ENCODE measurements at regions not wholly inside any gene's neighbourhood (a gene's known extent, or its start where the extent isn't known, plus 50 kb on each side); places are given as distances from the start of the nearest gene placed in this dataset.

DNA sequence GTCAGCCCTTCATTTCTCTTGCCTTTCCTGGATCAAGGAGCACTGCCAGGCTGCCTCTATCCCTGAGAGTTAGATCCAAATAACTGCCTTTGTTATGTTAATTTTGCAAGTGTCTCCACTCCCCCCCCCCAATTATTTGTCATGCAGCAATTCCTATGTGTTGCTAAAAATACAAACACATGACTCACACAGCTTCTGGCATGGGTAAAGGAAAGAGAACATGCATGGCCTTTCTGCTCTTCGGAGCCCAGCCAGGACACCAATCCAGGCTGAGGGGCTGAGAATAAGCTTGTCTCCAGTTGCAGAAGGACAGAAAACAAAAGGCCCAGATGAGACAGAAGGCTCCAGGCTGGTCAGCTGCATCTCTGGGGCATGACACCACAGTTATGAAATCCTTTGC lies 148.0 kb upstream of the TNRC6C start:
- DNase-seq, result no peak

DNA sequence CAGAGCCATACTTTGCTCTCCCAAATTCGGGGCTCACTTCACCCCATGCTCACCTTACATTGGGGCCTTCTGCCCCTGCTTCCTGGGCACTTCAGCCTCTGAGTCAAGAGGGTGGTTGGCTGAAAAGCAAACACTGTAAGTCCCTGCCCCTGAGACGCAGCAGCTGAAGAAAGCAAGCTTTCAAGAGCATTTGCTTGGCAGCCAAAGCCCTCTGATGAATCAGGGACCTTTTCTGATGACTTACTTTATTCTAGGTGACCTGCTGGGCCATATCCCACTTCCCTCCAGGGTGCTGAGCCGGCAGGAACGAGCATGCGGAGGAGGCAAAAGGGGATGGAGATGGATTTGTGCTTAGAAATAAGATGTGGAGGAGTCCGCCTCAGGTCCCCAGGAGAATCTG lies 147.0 kb upstream of the TNRC6C start:
- no peak for DNase-seq

DNA sequence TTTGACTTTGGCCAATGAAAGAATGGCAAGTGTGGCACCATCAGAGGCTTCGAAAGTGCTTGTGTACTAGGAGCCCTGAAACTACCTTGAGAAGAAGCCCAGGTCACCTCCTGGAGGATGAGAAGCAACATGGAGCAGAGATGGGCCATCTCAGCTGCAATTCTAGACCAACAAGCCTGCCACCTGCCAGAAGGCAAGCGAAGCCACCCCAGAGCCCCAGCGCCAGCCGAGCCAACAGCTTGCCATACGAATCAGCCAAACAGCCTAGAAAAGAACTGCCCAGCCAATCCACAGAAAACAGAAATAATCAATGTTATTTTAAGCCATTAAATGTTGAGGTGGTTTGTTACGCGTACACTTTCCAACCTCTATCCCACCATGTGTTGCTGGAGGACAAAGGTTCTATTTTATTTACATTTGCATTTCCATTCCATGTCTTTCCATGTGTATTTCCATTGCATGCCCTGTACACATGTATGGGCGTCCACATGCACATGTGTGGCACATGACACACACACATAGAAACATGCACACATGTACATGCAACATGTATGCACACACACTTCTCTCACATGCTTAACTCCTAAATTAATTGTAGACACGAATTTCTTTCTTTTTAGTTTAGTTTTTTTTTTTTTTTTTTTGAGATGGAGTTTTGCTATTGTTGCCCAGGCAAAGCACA lies 144.3 kb upstream of the TNRC6C start:
- DNase-seq, result no peak

DNA sequence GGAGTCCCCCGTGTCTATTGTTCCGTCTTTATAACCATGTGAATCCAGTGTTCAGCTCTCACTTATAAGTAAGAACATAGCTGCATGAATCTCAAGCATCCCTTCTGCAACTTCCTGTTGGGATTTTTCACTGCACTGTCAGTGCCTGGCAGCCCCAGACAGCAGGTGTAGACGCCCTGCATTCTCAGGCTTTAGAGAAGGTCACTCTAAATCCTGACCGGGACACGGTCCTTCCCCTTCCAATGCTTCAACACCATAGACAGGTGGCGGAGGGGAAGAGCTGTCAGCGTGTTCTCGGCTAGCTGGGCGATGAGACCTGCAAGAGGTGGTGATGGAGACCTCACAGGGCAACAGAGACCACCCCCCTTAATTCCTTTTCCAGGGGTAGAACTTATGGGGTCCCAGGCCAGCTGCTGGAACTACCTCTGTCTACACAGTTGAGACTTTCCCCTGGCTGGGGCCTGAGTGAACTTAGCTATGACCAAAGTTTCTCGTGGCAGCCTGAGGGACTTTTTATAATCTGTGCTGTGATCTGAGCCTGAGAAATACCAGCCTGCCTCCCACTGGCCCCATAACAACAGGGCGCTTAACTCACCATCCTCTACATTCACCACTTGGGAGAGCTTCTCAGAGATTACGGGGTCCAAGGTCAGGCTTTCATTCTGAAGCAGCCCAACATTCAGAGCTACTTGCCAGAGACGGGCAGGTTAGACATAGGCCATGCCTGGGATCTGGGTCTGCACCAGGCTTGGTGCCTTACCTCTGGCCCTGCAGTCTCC lies 143.2 kb upstream of the TNRC6C start:
- DNase-seq, result no peak

DNA sequence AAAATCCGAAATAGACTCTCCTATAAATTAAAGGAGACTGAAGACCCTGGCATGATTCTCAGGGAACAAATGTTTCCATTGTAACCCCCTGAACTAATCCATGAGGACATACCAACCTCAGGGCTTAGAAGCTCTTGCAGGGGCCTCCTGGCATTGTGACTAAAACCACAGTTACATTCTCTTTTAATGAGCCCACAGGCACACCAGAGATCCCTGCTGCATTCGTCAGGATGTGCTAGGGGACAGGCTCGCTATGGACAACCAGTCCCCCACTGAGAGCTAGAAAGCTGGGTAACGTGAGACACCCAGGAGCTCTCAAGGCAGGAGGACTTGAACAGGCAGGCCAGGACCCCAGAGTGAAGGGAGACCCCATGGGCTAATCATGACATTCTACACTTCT lies 140.6 kb upstream of the TNRC6C start:
- DNase-seq, result no peak

DNA sequence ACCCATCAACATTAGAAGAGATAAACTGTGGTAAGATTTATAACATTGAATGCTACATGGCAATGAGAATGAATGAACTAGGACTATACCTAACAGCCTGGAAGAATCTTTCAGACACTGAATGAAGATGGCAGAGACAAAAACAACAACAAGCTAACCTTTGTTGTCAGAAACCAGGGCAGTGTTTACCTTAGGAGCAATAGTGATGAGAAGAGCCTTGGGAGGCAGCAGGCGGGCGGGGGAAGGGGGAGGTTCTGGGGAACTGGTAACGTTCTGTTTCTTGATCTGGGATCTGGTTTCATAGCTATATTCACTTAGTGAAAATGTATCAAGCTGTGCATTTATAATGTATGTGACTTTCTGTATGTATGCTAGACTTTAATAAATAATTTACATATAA lies 139.0 kb upstream of the TNRC6C start:
- no peak for DNase-seq

DNA sequence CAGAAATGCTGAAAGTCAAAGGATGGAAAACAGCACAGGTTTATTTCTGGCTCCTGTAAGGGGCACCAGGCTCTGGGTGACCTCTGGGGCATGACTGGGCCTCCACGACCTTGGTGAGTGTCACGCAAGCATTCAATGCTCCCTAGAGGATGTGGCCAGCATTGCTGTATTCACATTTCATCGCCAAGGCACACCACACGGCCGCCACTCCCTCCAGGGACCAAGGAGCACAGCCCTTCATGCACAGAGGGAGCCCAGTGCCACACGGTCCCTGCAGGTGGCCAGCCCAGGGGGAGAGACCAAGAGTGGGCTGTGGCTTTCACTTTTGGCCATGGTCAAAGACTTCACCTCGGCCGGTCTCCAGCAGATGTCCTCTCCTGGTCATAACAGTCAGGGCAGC lies 137.4 kb upstream of the TNRC6C start:
- DNase-seq, result no peak

DNA sequence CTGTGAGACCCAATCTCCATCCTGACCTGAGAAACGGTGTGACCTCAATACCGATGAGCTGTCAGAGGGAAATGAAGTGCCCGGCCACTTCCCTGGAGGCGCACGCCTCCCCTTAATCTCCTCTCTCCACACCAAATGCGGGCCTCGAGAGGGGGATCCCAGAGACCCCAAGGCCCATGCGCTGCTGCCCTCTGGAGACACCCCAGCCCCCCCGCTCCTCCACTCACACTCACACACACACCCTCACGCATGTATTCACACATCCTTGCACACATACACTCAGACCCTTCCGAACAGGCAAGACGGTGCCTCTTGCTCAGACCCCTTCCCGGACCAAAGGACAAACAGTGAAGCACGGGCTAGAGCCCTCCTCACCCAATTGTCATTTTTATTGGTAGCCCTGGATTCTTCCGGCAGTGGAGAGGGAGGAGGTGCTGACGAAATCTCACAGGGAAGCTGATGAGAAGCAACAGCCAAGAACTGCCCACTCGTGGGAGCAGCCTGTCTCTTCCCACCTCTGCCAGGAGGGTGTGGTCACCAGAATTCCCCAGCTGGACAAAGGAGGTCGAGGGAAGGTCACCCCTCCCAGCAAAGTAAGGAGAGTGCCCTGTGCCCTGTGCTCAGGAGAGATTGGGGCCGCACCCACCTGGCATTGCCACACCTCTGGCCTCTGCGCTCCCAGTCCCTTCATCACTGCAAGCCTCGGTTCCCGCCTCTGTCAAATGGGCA lies 136.0 kb upstream of the TNRC6C start:
- DNase-seq, result no peak

DNA sequence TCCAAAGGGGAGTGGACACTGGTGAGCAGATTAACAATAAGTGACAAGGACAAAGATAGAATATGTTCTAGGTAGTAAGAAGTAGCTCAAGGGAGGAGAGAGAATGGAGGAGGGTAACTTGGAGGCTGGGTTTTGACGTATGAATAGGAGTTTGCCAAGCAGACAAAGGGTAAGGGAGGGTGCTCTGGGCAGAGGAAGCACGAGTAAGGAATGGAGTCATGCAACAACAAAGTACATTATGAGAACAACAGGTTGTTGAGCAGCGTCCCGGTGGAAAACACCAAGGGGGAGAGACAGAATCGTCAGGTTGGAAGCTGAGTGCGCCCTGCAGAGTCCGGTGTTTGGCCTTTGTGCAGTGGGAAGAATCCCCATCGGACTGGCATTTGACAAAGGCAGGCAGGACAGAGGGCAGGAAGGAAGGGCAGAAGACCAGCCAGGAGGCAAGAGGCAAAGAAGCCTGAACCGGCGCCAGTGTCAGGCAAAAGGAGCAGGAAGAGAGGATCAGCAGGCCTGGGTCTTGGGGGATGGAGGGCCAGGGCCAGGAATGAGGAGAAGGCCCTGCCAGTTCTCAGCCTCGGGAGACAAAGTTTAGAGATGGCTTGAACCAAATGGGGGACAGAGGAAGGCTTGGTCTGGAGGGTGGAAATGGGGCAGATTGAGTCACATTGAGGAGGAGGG lies 134.3 kb upstream of the TNRC6C start:
- DNase-seq, result no peak

DNA sequence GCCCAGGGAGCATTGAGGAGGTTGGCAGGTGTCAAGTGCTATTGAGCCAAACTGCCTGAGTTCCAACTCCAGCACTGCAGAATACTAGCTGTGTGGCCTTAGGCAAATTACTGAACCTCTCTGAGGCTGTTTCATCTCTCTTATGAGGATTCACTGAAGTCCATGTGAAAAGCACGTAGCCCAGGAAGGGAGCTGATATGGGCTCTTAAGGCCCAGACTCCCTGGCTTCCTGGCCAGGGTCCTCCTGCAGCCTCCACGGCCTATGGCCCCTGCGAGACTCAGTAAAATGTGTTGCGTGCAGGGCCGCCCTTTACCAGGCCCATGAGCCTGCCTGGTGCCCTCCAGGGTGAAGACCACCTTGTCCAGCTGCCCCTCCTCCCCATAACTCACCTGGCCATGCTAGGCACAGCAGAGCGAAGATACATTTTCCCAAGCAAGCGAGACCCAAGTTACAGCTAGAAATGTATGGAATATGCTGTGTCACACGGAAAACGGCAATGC lies 133.7 kb upstream of the TNRC6C start:
- DNase-seq, result no peak

DNA sequence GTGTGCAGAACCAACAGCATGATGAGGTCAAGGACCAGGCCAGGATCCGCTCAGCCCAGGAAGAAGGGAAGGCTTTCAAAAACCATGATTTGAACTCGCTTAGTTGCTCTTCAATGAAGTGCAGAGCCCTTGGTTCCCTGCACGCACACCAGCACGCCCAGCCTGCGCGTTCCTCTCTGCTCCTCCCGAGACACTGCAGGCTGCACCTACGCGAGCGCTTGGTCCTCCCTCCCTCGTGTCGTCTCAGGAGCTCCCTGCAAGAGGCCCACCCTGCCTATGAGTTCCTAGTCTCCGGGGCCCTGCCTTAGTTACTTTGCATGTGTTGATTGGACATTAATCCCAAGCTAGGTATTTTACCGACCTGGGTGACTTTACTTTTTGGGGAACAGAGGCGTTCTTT lies 132.9 kb upstream of the TNRC6C start:
- no peak for DNase-seq

DNA sequence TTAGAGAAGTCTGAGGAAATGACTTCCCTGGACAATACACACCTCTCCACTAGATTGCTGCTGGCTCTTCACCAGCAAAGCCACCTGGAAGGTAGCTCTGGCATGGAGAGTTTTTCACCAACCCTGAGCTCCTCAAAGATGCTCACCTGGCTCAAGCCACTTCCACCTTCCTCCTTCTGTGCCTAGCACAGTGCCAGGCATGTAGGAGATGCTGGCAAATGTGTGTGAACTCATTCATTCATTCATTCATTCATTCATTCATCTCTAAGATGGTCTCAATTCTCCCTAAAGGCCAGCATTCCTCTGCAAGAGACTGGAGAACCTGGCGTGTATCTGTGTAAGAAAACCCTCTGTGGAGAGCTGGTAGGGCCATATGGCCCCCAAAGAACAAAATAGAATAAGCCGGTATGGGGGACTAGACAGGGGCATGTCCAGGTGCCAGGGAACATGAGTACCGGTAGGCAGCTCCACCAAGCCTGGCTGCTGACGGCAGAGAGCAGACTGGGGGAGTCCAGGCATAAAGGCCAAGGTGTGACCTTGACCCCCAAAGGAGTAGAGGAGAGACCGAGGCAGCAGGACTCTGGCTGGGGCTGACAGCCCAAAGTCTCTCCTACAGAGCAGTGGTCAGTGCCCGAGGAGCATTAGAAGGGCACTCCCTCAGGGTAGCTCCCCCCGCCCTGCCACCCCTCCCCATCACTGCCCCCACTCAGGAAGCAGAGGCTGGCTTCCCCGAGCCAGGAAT lies 132.2 kb upstream of the TNRC6C start:
- DNase-seq, result no peak

DNA sequence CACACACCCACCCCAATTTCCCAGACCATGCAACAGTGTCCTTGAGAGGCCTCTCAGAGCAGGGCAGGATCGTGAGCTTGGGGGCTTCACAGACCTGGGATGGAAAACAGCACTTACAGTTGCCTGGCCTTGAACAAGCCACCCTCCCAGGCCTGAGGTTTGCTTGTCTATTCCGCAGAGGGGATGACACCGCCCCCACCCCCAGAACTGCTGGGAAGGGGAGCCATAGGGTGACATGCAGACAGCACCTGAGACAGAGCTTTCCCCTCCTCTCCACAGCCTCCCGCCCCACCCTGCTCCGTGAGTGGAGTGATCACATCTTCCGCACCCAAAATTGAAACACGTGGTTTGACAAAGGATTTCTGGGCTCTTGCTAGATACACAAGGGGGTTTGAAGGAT lies 131.5 kb upstream of the TNRC6C start:
- DNase-seq, result no peak

DNA sequence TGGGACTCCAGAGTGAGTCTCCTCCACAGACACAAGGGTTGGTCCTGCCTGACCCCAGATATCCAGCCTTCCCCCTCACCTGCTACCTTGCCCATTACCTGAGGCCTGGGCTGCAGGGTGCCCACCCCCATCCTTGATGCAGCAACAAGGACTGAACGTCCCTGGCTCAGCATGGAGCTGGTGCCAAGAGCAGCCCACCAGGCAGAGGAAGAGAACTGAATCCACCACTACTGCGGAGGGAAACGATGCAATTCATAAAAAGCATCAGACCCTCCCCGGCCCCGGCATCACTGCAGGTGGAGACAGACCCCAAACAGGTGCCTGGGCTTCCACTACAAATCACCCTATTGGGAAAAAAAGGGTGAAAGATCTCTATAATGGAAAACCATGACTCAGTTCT lies 131.0 kb upstream of the TNRC6C start:
- no peak for DNase-seq

DNA sequence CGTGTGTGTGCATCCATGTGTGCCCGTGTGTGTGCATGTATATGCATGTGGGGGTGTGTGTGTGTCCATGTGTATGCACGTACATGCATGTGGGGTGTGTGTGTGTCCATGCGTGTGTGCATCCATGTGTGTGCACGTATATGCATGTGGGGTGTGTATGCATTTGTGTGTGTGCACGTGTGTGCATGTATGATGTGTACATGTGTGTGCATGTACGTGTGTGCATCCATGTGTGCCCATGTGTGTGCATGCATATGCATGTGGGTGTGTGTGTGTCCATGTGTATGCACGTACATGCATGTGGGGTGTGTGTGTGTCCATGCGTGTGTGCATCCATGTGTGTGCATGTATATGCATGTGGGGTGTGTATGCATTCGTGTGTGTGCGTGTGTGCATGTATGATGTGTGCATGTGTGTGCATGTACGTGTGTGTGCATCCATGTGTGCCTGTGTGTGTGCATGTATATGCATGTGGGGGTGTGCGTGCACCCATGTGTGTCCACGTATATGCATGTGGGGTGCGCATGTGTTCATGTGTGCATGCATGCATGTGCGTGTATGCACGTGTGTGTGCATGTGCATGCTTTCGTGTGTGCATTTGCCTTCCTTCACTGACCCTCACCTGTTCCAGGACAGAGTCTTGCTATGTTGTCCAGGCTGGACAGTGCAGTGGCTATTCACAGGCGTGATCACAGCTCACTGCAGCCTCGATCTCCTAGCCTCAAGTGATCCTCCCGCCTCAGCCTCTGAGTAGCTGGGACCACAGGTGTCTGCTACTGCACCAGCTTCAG lies 129.6 kb upstream of the TNRC6C start:
- no peak for DNase-seq

DNA sequence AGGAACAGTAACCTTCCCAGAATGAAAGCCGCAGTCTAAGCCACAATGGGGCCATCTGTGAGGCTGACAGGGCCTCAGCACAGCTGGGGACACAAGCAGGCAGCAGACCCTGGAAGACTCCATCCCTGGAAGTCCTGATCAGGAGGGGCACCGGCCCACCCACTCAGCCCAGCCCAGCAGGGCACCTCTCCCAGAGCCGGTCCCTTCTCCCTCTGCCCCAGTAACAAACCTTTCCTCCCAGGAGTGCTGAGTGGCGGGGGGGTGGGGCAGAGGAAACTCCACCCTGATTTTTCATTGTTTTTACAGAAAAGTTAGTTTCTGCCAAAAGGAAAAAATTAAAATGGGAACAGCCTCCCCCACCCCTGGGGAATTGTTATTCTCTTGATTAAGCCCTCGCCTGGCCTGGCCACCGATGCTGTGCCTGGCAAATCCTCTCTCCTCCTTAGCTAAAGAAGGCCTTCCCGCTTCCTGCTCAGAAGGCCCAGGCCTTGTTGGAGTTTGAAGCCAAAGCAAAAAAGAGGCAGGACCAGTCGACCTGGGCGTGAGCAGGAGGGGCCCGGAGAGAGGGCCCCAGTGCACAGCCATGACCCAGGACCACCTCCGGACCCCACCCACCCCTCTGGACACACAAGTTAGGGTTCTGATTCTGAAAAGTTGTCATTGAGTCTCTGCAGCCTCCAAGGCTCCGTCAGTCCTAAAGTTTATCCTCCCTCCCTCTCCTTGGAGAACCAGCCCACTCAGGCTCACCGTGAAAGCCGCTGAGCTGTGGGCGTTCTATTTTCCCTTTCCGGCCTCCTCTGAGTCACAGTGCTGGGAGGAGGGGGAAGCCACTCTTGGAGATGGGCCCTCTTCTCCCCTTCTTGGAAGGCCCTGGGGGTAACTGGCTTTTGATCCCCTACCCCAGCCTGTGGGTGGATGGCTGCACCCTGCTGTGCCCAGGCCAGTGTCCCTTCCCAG lies 128.4 kb upstream of the TNRC6C start:
- DNase-seq, result no peak

DNA sequence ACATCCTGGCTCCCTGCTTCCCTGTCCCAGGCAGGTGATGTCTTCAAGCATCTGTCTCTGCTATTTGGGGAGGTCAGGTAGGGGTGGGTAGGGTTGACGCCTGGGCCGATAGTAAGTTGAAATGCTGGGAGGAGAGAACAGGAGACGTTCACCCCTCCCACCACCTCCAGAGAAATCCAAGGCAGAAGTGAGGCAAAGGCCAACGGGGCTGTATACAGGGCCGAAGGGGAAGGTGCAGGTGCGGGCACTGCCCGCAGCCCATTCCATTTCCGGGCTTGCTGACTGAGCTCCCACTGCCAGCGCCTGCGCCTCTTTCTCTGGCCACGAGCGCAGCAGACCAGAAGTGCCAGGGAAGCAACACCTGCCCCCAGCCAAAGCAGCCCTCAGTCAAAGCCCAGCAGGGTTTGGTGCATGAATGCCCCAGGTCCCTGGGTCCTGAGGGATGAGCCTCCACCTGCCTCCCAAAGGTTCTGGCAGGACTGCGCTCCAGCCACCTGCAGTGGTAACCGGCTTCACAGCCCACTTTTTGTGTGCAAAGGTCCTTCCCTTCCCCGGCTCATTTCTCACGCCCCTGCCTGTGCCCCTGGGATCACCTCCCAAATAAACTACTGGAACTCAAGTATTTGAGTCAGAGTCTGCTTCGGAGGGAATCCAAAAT lies 127.6 kb upstream of the TNRC6C start:
- no peak for DNase-seq

DNA sequence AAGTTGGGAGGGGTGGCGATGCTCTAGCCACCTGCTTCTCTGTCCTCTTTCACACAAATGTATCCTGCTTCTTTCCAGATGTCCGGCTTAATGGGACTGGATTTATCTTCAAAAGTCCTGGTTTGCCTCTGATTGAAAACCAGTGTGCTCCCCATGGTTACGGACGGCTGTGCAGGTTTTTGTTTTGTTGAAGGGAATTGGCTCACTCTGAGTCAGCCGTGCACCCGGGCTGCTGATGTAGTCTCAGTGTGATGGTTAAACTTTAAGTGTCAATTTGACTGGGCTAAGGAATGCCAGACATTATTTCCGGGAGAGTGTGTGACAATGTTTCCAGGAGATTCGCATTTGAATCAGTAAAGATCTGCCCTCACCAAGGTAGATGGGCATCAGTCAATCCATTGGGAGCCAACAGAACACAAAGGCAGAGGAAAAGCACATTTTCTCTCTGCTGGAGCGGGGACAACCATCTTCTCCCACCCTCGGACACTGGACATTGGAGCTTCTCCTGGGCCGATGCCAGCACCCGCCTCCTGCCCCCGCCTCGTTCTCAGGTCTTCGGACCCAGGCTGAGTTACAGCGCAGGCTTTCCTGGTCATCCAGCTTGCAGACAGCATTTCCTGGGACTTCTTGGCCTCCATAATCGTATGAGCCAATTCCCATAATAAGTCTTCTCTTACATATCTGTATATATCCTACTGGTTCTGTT lies 126.9 kb upstream of the TNRC6C start:
- DNase-seq, result no peak

DNA sequence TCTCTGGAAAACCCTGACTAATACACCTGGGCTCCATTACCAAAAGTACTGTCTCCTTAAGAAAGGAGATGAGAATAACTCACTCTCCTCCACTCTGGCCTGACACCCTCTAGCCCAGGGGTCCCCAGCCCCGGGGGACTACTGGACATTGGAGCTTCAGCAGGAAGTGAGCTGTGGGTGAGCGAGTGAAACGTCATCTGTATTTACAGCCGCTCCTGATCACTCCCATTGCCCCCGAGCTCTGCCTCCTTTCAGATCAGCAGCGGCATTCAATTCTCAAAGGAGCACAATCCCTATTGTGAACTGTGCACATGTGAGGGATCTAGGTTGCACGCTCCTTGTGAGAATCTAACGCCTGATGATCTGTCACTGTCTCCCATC lies 126.3 kb upstream of the TNRC6C start:
- no peak for DNase-seq
